HG03196 (cell line): ENCODE measurements at regions not wholly inside any gene's neighbourhood (a gene's known extent, or its start where the extent isn't known, plus 50 kb on each side); places are given as distances from the start of the nearest gene placed in this dataset.

Source experiments
- ATAC-seq: cut with Tn5 transposase; IDR thresholded peaks from one replicate; pipeline ENCODE4 v1.9.1; 2021; ENCODE audit not compliant: unreplicated experiment

- ATAC-seq = no peak
Measured at GRCh38 chr9:90012949-90013348, 408.1 kb downstream of the GADD45G start.

- no peak for ATAC-seq
Measured at GRCh38 chr9:90013778-90014177, 409.0 kb downstream of the GADD45G start.

DNA sequence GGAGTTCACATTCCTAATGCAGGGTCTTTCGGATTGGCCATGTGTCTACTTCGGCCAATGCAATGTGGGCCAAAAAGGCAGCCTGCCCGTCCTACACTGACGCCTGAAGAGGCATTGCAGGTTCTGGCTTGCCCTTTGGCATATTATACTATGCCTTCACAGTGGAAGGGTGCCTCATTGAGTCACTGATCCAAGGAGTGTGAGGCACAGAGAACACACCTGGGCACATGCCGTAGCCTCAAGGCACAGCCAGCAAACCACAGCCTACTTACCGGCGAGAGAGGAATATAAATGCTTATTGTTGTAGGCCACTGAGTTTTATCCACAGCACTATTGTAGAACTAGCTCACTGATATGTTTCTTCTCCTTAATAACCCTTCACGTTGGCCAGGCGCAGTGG lies 409.6 kb downstream of the GADD45G start:
- ATAC-seq = no peak

DNA sequence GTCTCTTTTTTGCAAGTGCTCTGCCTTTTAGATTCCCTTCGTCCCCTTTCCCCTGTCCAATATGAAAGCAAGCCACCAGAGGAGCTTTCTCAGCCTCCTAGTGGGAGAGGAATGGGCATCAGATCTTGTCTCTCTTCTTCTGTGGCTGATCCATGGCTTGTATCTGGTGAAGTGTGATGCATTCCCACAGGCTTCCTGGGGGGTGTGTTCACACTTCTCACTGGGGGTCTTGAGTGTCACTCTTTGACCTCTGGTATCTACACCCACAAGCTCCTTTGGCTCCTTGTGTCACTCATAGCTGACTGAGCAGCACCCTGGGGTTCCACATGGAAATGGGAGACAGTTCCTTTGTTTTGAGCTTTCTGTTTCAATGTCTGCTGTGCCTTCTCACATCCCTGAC lies 411.5 kb downstream of the GADD45G start:
- no peak for ATAC-seq

DNA sequence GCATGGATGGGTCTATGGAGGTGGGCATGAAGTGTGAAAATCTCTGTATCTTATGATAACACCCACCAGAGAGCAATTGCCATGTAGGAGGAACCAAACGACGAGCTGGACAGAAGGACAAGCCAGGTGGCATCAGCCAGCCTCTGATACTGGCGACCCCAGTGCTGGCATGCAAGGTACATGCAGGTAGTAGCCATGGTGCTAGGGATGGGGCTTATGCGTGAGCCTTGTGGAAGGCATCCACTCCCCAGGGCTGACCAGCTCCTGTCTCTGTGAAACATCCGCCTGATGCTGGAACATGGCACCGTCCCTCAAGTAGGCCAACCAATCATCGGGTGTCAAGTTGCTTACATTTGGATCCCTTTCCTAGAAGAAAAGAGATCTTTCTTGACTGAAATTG lies 412.9 kb downstream of the GADD45G start:
- ATAC-seq = no peak

DNA sequence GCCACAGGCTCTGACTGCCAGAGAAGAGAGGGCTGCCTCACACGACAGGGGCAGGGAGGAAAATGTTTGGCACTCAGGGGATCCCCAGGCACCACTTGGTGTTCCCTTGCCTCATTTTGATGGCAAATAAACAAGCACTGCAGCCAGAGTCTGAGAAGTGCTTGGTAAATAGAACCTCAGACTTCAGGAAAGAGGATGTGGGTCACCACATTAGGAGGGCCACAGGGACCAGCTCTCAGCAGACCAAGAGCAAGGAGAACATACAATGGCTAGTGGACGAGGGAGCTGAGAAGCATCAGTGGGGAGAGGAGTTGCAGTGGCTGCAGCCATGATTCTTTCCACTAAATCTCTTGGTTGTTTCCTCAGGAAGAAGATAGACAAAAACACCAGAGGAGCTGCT lies 413.9 kb downstream of the GADD45G start:
- no peak for ATAC-seq

DNA sequence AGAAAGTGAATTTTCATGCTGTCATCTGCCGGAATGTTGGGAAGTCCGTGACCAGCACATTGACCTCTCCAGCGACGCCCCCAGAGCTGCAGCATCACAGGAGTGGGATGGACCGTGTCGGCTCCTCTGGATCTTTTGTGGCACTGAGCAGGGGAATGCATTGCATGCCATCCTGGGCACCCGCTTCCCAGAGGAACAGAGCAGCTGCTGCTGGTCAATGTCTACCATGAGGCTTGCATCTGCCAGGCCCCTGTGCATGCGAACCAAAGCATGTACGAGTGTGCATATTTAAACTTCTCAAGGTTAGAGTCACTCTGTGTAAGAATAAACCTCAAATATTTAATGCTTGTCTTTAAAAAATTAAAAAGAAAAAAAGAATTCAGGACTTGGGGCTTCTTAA lies 414.8 kb downstream of the GADD45G start:
- ATAC-seq = no peak

DNA sequence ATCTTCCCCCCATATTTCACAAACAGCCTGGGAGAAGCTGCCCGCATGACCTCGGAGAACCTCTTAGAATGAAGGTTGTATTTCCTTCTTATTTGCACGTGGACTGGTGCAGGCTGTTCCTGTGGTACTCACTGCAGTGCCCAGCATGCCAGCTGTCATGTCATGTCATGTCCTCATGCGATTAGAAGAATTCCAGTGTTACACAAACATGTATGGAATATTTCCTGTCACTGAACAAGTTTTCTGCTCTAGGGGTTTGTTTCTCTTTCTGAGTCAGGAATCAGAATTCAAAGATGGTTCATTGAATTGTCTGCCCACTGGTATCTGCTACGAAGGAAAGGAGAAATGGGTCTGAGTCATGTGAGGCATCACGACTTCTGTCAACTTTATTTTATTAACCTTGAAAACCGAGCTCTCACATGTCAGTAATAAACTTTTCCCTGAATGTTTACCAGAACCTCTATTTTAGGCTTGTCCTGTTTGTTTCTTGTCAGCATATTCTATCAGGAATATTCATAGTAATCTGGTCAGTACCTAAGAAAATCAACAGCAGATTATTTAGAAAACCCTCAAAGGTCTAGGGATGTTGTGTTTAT lies 415.6 kb downstream of the GADD45G start:
- ATAC-seq = no peak

GRCh38 chr9:90021216-90021906 lies 416.5 kb downstream of the GADD45G start:
- ATAC-seq = no peak

GRCh38 chr9:90022474-90022873 lies 417.7 kb downstream of the GADD45G start:
- no peak for ATAC-seq

DNA sequence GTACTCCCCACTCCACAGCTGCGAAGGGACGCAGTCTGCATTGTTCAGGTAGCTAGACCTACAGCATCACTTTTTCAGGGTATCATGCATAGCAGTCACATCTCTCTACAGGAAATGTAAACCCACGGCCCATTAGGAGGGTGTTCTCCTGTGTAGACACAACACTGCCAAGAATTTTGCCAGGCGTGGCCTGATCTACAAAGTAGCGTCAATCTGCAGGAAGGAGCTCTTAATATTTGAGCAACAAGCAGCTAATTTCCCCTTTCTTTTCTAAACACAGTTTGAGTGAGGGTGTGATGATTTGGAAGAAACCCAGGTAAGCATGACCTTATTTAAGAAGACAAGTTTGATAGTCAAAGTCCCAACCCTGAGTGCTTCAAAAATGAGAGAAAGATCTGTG lies 419.0 kb downstream of the GADD45G start:
- ATAC-seq = no peak

DNA sequence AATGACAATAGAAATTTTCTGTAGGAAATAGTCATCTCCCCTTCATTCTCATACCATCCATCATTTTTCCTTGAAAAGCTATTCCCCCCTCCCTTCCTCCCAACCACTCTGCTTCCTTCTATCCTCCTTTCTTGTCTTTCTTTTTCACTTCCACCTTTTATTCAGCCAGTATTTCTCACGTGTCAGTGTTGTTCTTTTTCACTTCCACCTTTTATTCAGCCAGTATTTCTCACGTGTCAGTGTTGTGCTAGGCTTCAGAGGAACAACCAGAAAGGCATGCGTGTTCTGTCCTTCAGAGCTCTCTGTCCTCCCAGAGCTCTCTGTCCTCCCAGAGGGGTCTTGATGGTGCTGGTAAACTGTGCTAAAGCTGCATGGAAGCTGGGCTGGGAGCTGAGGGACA lies 419.6 kb downstream of the GADD45G start:
- no peak for ATAC-seq

- no peak for ATAC-seq
Measured at GRCh38 chr9:90024823-90025222, 420.0 kb downstream of the GADD45G start.

DNA sequence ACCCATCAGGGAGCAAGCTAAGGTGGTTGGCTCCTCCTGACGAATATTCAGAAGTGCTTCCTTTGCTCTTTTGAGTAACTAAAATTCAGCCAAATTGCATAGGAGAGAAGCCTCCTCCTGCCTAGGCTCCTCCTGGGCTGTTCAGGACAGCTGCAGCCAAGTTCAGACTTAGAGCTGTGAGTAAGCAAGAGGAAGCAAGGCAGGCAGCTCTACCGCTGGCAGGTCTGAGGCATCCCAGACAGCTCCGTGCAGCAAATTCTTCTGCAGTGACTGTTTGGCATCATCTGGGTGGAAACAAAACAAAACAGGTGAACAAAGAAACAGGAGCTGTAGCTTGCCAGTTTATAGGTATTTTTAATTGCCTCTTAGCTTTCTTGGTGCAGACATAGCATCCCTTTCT lies 421.0 kb downstream of the GADD45G start:
- no peak for ATAC-seq

- no peak for ATAC-seq
Measured at GRCh38 chr9:90027296-90027790, 422.5 kb downstream of the GADD45G start.

DNA sequence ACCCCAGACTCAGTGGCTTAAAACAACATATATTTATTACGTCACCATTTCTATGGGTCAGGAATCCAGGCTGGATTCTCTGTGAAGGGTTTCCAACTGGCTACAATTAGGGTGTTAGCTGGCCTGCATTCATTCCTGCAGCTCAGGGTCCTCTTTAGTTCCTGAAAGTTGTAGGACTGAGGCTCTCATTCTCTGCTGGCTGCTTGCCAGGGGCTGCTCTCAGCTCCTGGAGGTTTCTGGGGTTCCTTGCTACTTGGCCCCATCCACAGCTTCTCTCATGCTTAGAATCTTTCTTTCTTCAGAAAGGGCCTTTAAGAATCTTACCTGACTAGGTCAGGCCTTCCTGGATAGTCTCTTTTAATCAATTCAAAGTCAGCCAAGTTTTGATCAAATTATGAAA lies 424.6 kb downstream of the GADD45G start:
- ATAC-seq = no peak

GRCh38 chr9:90029996-90030395 lies 425.2 kb downstream of the GADD45G start:
- no peak for ATAC-seq

DNA sequence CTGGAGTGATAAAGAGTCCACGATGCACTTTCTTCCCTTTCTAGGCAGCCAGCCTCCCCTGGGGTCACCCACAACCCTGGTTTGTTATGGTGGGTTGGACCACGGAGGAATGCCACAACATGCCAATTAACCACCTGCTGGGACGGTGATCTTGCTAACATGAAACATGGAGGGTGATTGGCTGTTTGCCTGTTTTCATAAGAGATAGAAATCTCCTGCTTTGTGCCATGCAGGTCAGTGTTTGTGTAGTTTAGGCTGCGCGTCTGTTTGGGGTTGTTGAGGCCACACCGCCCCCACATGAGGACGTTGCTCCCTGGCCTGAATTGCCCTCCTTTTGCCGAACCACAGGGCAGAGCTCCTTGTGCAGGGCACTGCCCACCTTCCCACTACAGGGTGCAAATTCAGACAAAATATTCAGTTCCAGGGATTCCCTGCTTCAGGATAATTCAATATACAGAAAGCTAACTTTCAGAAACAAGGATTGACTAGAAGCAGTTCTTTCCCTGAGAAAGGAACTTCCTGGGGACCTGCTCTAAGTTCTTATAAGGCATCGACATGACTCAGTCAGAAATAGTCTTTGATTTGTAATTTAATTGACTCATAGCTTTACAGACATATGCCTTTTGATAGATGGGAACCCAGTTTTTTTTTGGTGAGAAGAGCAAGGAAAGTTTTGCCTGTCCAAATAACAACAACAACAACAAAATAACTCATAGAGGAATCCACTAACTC lies 427.6 kb downstream of the GADD45G start:
- ATAC-seq = no peak

GRCh38 chr9:90033028-90033650 lies 428.3 kb downstream of the GADD45G start:
- ATAC-seq = no peak

DNA sequence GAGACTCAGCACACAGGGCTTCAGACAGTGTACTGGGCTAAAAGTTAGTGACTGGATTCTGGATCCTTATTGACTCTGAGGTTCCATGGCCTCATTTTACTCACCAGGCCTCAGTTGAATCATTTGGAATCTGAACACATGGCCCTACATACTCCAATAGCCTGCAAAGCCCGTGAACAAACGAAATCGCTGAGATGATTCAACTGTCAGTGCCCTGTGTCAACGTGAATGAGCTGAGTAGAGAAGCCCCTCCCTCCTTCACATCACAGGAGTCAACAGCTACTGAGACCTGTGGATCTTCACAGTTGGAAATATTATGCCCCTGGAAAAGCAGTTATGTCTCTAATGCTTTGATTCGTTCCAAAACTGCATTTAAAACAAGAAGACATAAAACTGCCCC lies 429.3 kb downstream of the GADD45G start:
- no peak for ATAC-seq

DNA sequence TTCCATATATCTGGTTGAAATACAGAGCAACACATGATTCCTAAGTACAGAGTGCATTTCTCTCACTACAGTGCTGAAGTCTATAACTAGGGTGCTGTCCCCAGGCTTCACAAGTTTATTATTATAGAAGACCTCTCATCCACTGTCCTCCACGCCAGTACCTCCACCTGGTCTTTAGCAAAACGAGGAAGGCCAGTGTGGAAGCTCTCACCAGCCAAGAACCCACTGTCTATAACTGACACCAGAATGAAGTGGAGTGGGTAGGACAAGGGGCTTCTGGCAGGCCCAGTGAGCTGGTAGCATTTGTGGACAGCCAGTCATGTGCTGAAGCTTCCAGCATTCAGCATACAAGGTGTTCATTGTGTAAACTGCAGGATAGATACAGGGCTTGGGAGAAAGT lies 430.7 kb downstream of the GADD45G start:
- no peak for ATAC-seq
